ENCODE measurements at regions not wholly inside any gene's neighbourhood (a gene's known extent, or its start where the extent isn't known, plus 50 kb on each side); places are given as distances from the start of the nearest gene placed in this dataset.

DNA sequence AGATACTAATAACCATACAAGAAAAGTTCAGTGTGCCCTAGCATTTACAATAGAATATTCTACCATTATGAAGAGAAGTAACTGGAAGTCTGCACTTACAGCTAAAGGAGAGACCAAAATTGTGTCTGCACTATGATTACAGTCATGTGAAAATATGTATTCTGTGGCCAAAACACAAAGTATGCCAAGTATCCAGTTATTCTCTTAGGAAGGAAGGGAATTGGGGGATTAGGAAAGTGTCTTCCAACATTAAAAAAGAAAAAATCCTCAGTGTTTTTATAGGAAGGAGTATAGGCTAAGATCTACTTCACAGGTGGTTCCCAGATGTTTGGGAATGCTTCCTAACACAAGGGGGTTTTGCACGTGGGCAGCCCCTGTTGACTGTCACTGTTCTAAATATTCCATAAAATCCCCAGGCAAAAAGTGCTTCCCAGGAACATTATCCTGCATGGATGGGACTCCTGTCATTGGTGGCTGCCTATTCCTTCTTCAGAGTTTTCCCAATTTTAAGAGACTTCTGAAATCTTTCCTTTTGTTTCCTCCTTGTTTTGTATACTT lies 180.2 kb upstream of the KLHL29 start:
- no peak overlapping the region for H3K4me3 ChIP-seq (ENCODE audit: low read depth, low read length)
- TF ChIP-seq, protein P1, sequence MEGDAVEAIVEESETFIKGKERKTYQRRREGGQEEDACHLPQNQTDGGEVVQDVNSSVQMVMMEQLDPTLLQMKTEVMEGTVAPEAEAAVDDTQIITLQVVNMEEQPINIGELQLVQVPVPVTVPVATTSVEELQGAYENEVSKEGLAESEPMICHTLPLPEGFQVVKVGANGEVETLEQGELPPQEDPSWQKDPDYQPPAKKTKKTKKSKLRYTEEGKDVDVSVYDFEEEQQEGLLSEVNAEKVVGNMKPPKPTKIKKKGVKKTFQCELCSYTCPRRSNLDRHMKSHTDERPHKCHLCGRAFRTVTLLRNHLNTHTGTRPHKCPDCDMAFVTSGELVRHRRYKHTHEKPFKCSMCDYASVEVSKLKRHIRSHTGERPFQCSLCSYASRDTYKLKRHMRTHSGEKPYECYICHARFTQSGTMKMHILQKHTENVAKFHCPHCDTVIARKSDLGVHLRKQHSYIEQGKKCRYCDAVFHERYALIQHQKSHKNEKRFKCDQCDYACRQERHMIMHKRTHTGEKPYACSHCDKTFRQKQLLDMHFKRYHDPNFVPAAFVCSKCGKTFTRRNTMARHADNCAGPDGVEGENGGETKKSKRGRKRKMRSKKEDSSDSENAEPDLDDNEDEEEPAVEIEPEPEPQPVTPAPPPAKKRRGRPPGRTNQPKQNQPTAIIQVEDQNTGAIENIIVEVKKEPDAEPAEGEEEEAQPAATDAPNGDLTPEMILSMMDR (IDR thresholded peaks at IDR 0.05), result no peak
- no peaks in the 10 kb centered on the region for H3K36me3 ChIP-seq (ENCODE audit: control insufficient read depth, insufficient read depth, low read length)
- no peaks in the 10 kb centered on the region for H3K79me2 ChIP-seq
- H3K4me1 ChIP-seq, result no peaks in the 10 kb centered on the region
- no peak overlapping the region for H3K27ac ChIP-seq
- no peaks in the 10 kb centered on the region for H3K9me3 ChIP-seq (ENCODE audit: control insufficient read depth, low read length)
- no peak overlapping the region for H3K4me2 ChIP-seq (ENCODE audit: low read length)
- no peak overlapping the region for H3K9ac ChIP-seq
- H2AFZ ChIP-seq, result no peak overlapping the region
- H3K27me3 ChIP-seq (ENCODE audit: control insufficient read depth, insufficient read depth, low read length), result no peaks in the 10 kb centered on the region

DNA sequence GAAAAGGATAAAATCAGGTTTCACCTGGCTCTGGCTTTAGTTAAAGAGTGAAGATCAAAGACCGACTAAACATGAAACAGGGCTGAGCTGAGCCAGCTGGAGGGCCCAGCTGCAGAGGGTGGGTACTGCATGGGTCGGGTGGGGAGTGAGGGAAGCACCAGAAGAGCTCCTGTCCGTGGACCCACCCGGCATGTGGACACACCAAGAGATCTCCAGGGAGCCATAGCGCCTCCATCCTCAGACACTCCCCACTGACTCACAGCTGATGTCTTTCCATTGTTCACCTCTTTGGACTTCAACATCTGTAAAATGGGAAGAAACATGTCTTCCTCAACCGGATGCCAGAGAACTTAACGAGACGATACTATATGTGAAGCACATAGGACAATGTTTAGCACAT lies 178.3 kb upstream of the KLHL29 start:
- Histone ChIP-seq H3K9me3 (ENCODE audit: control insufficient read depth, low read length) (no peaks in the 10 kb centered on the region), H3K27me3 (ENCODE audit: control insufficient read depth, insufficient read depth, low read length) (no peaks in the 10 kb centered on the region), H3K79me2 (no peaks in the 10 kb centered on the region), H2AFZ (no peak overlapping the region), H3K4me1 (no peaks in the 10 kb centered on the region), H3K9ac (no peak overlapping the region), H3K27ac (no peak overlapping the region), H3K4me3 (ENCODE audit: low read depth, low read length) (no peak overlapping the region), H3K36me3 (ENCODE audit: control insufficient read depth, insufficient read depth, low read length) (no peaks in the 10 kb centered on the region), H3K4me2 (ENCODE audit: low read length) (no peak overlapping the region)
- TF ChIP-seq, protein P1 (IDR thresholded peaks at IDR 0.05), result no peak

DNA sequence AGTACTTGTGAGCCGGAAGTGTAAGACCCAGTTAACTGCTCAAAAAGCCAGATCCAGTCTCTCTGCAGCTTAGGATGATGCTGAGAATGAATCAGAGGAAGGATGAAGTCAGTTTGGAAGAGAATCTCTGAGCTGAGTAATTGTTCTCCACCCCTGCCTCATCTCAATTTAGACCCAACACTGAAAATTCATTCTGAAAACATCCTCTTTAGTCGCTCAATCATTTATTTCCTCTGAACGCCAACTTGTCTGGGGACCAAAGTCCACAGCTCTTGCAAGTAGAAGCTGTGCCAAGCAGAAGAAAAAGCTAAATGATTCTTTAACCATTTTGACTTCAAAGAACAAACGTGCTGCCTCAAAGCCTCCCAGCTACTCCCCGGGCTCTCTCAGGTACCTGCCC lies 177.1 kb upstream of the KLHL29 start:
- Histone ChIP-seq H2AFZ (no peak overlapping the region), H3K36me3 (ENCODE audit: control insufficient read depth, insufficient read depth, low read length) (no peaks in the 10 kb centered on the region), H3K9me3 (ENCODE audit: control insufficient read depth, low read length) (no peaks in the 10 kb centered on the region), H3K27me3 (ENCODE audit: control insufficient read depth, insufficient read depth, low read length) (no peaks in the 10 kb centered on the region), H3K79me2 (no peaks in the 10 kb centered on the region), H3K27ac (no peak overlapping the region), H3K9ac (no peak overlapping the region), H3K4me2 (ENCODE audit: low read length) (no peak overlapping the region), H3K4me1 (no peaks in the 10 kb centered on the region), H3K4me3 (ENCODE audit: low read depth, low read length) (no peak overlapping the region)
- TF ChIP-seq, protein P1 (IDR thresholded peaks at IDR 0.05), result no peak

DNA sequence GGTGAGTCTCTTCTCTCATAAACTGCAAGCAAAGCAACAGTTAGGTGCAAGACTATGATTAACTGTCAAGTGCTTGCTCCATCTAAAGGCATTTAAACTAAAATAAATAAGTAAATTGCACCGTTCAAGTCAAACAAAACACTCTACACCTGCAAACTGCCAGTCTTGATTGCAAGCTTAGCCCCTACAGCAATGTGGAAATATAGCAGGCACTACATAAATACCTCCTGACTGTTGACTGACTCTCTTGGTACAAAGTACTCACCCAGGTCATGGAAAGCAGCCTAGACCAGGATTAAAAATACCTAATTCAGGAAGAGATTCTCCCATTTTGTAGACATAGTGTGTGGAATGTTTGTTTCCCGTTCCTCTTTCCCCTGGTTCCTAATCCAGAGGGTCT lies 176.6 kb upstream of the KLHL29 start:
- no peaks in the 10 kb centered on the region for H3K27me3 ChIP-seq (ENCODE audit: control insufficient read depth, insufficient read depth, low read length)
- H2AFZ ChIP-seq, result no peak overlapping the region
- no peaks in the 10 kb centered on the region for H3K4me1 ChIP-seq
- no peaks in the 10 kb centered on the region for H3K36me3 ChIP-seq (ENCODE audit: control insufficient read depth, insufficient read depth, low read length)
- H3K27ac ChIP-seq, result no peak overlapping the region
- no peak overlapping the region for H3K9ac ChIP-seq
- no peak overlapping the region for H3K4me3 ChIP-seq (ENCODE audit: low read depth, low read length)
- no peaks in the 10 kb centered on the region for H3K9me3 ChIP-seq (ENCODE audit: control insufficient read depth, low read length)
- no peaks in the 10 kb centered on the region for H3K79me2 ChIP-seq
- TF ChIP-seq, protein P1 (IDR thresholded peaks at IDR 0.05), result no peak
- no peak overlapping the region for H3K4me2 ChIP-seq (ENCODE audit: low read length)

DNA sequence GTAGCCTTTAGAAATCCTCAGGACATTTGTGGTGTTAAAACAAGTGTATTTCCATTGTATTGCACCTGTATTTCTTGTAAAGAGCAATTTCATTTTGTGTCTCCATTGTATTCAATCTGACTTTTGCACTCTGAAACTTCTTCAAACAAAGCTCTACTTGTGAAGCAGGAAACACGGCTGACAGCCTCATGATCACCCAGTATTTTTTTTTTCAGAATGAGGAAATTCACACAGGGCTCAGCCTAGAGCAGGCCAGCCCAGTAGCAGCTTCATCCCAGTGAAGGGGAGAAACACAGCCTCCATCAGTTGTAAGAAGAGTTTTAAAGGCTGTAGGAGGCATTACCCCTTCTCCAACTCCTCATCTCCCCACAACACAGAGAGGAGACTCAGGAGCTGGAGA lies 175.9 kb upstream of the KLHL29 start:
- no peaks in the 10 kb centered on the region for H3K4me1 ChIP-seq
- H3K27ac ChIP-seq, result no peak overlapping the region
- H3K4me2 ChIP-seq (ENCODE audit: low read length), result no peak overlapping the region
- H3K4me3 ChIP-seq (ENCODE audit: low read depth, low read length), result no peak overlapping the region
- TF ChIP-seq, protein P1 (IDR thresholded peaks at IDR 0.05), result no peak
- no peaks in the 10 kb centered on the region for H3K27me3 ChIP-seq (ENCODE audit: control insufficient read depth, insufficient read depth, low read length)
- no peaks in the 10 kb centered on the region for H3K9me3 ChIP-seq (ENCODE audit: control insufficient read depth, low read length)
- H3K9ac ChIP-seq, result no peak overlapping the region
- no peaks in the 10 kb centered on the region for H3K79me2 ChIP-seq
- H3K36me3 ChIP-seq (ENCODE audit: control insufficient read depth, insufficient read depth, low read length), result no peaks in the 10 kb centered on the region
- no peak overlapping the region for H2AFZ ChIP-seq

Measured in parathyroid adenoma (tissue), 2 donors.